Medulla oblongata (tissue), 1 donor: ENCODE measurements at regions not wholly inside any gene's neighbourhood (a gene's known extent, or its start where the extent isn't known, plus 50 kb on each side); places are given as distances from the start of the nearest gene placed in this dataset.

Experiments
- DNase-seq: peaks from one replicate; pipeline ENCODE4 v3.0.0-alpha.2; 2015; ENCODE audit errors: extremely low spot score

GRCh38 chr2:19503406-19503805, 145.0 kb upstream of the OSR1 start:
- no peak for DNase-seq

DNA sequence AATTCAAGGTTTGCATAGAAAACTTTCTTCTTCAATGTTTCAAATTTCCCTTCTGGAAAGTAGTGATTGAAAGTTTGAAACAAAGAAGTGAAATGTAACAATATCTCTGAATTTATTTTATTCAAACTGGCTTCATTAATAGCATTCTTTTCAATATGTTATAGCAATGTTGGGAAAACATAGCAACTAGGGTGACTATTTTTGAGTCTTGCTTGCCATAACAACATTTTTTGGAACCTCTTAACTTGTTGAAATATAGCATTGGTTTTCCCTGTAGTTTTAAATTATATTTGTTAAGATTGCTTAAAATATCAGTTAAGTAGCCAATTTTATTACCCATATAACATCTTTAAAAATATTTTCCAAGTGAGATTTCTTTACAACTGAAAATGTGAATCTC, 141.7 kb upstream of the OSR1 start:
- no peak for DNase-seq

- no peak for DNase-seq
Observed at GRCh38 chr2:19496646-19497045, 138.2 kb upstream of the OSR1 start.

DNA sequence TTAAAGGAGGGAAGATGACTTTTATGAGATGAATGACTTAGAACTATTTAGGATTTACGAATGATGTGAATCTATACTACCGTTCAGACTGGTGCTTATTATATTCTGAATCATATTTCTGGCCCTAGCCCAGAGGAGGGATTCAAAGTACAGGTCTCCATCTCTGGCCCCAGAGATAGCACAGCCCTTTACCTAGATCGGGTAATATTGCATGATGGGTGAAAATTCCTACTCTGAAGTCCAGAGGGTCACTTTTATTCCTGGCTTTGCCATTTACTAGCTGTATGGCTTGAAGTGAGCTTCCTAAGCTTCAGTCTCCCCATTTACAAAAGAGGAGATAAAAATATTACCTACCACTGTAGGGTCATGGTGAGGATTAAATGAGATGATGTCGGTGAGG, 135.8 kb upstream of the OSR1 start:
- DNase-seq: no peak

GRCh38 chr2:19491796-19492195, 133.4 kb upstream of the OSR1 start:
- no peak for DNase-seq

- no peak for DNase-seq
Observed at GRCh38 chr2:19490846-19491435, 132.5 kb upstream of the OSR1 start.

DNA sequence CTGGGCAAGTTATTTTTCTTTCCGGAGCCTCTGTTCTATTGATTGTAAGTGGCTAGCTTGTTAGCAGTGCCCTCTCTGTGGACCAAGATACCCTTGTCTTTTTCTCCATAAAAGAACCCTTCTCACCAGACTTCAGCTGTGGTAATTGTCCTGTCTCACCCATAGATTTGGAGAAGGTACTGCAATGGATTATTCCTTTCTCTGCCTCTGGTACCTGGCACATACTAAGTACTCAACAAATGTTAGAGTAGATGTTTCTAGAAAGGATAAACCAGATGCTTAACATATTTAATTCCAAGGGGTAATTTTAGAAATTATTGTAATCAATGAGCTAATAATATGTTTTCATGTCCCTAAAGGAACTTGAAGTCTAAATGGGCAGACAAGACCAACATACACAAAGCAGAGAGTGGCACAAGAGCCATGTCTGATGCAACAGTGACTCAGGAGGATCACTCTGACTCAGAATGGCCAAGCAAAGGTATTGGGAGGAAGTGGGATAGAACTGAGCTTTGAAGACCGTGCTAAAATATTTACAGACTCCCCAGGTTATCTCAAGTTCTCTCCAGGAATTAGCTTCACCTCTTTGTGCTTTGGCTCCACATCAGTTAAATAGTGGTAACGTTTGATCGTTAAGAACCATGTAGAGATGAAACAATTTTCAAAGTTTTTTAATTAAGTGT, 129.7 kb upstream of the OSR1 start:
- DNase-seq: no peak

DNA sequence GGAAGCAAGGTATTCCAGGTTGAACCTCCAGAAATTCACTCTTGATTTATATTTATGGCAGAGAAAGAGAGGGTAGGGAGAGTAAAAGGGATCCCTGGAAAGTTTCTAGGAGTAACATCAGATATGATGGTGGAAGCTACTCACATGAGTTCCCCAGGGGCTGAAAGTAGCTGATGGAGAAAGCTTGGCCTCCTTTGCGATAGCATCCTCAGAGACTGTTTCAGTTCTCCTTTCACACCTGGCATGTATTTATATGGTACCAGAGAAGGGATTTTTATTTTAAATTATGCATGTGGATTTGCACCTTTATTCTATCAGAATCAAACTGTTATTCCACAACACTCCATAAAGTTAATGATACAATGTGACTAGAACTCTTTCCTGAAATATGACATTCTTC, 126.3 kb upstream of the OSR1 start:
- DNase-seq: no peak

- DNase-seq: no peak
Observed at GRCh38 chr2:19480673-19481072, 122.2 kb upstream of the OSR1 start.

GRCh38 chr2:19479666-19480065, 121.2 kb upstream of the OSR1 start:
- DNase-seq: no peak

- DNase-seq: no peak
Observed at GRCh38 chr2:19478409-19478808, 120.0 kb upstream of the OSR1 start.

DNA sequence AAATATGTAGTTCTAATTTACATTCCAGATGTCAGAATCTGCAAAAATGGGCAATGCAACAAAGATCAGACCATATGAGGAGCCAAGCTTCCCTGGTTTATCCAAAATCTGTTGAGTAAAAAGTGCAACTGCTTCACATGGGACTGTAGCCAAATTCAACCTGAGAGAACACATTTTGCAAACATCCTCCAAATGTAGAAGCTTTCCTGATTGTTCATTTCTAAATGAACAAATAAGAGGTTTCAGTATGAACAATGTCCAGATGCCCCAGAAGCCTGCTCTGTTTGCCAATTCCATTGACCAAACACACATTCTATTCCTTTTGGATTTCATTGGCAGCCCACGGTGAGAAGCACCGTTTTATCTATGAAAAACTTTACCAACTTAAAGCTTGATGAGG, 117.9 kb upstream of the OSR1 start:
- DNase-seq: no peak

DNA sequence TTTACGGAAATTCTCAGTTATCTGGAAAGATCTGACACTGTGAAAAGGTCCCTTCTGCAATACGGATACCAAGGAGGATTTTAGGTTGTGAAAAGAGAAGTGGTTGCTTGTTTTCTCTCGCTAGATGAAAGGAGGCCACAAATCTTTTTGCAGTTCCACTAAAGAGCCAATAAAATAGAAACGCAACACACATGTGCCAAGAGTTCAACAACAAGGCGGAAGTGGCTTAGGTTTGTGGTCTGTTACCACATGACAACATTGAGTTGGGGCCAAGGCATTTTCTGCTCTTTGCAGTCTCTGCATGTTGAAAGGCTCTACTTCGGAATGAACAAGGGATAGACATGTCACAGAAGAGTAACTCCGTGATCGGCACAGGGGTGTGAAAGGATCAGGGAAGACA, 115.7 kb upstream of the OSR1 start:
- DNase-seq: peak; percentile 88

- no peak for DNase-seq
Observed at GRCh38 chr2:19473350-19473749, 114.9 kb upstream of the OSR1 start.

GRCh38 chr2:19472391-19472978, 114.1 kb upstream of the OSR1 start:
- DNase-seq: no peak

GRCh38 chr2:19471491-19471890, 113.1 kb upstream of the OSR1 start:
- DNase-seq: no peak

DNA sequence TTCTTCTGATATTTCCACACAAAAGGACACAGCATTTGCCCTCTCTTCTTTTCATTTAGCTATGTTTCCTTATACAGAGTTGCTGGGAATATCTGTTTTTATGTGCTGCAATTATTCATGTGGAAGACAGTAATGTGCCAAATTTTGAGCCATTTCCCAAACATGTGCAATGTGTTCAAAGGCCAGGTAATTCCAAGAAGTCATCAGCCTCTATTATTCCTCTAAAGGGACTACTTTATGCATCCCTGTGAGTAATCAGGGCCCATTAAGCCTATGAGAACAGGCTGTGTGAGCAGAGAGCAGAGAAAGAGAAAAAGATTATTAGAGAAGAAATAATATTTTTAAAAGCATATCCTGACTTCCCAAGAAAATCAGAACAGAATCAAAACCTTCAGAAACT, 107.6 kb upstream of the OSR1 start:
- DNase-seq: no peak

DNA sequence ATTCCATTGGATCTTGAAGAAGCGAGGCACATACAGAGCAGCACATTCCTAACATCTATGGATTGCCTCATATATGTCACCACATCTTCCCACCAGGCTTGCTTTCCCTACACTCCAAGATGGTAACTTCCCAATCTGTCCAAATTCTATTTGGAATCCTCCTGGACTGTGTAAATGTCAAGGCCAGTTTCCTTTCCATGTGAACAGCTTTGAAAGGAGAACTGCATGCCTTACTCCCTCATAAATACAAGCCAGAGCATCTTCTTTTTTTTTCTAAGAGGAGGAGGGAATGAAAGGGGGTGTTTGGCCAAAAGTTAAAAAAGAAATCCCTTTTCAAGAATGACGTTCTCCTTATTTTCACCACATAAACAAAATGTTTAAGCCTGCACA, 103.8 kb upstream of the OSR1 start:
- DNase-seq: no peak

GRCh38 chr2:19461504-19462255, 103.3 kb upstream of the OSR1 start:
- DNase-seq: no peak

DNA sequence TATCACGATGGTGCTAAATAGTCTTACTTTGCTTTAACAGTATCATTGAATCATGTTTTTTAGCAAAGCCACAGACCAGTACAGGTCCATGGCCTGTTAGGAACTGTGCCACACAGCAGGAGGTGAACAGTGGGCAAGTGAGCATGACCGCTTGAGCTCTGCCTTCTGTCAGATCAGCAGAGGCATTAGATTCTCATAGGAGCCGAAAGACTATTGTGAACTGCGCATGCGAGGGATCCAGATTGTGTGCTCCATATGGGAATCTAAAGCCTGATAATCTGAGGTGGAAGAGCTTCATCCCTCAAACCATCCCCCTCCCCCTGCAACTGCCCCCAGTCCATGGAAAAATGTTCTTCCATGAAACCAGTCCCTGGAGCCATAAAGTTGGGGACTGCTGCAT, 102.3 kb upstream of the OSR1 start:
- DNase-seq: no peak

DNA sequence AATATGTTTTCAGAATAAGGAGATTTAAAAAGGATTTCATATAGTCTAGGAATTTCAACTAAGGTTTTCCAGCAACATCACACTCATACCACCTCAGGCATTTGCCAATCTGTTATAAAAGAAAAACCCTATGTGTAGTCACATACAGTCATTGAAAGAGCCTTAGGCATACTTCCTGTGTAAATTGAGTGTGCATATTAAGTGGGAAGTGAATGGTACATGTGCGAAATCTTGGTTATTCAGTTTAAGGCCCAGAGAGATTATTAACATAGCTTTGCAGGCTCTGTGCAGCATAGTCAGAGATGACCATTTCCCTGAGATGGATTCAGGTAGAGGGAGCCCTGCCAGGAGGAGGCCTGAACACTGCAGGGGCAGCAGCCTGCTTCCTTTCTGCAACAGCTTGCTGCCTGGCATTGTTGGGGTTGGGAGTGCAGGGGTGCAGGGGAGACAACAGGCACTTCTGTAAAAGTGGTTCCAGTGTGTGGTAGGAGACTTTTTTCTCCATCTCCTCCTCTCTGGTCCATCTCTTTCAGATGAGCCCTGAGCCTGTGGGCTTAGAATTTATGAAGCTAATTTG, 100.1 kb upstream of the OSR1 start:
- no peak for DNase-seq

DNA sequence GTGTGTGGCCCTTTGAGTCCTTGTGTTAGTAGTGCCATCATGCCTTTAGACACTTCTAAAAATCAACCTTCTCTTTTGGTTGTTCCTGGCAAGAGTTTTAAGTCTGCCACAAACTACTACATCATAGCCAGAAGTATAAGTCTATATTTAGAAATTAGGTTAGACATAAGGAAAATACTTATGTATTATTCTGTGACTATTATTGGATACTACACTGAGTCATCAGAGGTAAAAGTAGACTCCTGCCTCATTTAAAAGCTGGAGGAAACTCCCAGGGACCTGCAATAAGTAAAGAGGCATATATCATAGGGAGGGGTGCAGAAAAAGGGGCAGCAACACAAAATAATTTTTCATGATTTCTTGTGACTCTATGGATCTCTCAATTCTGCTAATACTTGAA, 99.4 kb upstream of the OSR1 start:
- DNase-seq: no peak
